ENCODE measurements at regions not wholly inside any gene's neighbourhood (a gene's known extent, or its start where the extent isn't known, plus 50 kb on each side); places are given as distances from the start of the nearest gene placed in this dataset.

DNA sequence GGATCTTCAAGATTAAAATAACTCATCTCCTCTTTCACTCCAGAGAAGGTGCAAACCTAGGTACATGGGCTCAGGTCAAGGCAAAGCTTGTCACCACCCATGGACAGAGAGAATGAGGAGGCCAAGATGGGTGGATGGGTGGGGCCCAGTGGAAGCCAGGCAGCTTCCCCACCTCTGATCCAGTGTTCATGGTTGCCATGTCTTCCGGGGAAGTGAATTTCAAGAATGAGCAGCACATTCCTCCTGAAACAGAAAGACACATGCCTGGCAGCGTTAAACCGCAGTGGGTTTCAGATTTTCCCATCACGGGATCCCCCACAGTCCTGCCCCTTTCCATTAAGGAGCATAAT lies 301.7 kb downstream of the EIPR1 start (continued):
- TF ChIP-seq, protein P1, sequence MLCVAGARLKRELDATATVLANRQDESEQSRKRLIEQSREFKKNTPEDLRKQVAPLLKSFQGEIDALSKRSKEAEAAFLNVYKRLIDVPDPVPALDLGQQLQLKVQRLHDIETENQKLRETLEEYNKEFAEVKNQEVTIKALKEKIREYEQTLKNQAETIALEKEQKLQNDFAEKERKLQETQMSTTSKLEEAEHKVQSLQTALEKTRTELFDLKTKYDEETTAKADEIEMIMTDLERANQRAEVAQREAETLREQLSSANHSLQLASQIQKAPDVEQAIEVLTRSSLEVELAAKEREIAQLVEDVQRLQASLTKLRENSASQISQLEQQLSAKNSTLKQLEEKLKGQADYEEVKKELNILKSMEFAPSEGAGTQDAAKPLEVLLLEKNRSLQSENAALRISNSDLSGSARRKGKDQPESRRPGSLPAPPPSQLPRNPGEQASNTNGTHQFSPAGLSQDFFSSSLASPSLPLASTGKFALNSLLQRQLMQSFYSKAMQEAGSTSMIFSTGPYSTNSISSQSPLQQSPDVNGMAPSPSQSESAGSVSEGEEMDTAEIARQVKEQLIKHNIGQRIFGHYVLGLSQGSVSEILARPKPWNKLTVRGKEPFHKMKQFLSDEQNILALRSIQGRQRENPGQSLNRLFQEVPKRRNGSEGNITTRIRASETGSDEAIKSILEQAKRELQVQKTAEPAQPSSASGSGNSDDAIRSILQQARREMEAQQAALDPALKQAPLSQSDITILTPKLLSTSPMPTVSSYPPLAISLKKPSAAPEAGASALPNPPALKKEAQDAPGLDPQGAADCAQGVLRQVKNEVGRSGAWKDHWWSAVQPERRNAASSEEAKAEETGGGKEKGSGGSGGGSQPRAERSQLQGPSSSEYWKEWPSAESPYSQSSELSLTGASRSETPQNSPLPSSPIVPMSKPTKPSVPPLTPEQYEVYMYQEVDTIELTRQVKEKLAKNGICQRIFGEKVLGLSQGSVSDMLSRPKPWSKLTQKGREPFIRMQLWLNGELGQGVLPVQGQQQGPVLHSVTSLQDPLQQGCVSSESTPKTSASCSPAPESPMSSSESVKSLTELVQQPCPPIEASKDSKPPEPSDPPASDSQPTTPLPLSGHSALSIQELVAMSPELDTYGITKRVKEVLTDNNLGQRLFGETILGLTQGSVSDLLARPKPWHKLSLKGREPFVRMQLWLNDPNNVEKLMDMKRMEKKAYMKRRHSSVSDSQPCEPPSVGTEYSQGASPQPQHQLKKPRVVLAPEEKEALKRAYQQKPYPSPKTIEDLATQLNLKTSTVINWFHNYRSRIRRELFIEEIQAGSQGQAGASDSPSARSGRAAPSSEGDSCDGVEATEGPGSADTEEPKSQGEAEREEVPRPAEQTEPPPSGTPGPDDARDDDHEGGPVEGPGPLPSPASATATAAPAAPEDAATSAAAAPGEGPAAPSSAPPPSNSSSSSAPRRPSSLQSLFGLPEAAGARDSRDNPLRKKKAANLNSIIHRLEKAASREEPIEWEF (CRISPR knock-in tag; IDR thresholded peaks at IDR 0.05), result no peak
- no peak for TF ChIP-seq XRCC5 (IDR thresholded peaks at IDR 0.05; ENCODE audit: low read depth, low read length)

DNA sequence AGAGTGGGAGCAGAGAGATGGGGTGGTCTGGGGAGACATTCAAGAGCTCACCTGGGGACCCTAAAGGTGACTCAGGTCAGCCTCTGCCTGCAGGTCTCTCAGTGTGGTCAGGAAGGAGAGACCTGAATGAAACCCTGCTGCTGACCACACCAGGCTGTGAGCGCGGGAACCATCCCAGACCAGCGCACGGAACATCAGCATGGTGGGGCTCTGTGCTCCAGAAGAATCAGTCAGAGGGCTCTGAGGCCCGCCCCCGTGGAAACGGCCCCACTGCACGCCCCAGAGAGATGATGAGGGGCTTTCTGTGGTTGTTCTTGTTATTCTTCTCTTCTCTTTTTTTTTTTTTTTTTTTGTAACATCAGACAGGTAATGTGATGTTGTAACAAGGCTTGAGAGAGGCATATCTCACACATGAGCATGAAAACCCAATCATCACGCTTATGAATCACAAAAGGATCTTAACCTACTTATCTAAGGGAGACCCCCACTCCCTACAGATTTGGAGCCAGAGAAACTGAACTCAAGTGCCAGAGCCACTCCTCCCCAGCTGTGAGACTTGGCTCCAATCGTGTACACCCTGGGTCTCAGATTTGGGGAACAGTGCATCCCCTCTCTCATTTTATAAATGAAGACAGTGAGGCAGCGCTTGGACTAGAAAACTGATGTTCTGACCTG lies 302.2 kb downstream of the EIPR1 start:
- Histone ChIP-seq H3K4me1 (replicated peaks in 1 of 2; ENCODE audit: control insufficient read depth in 2 of 2, insufficient read depth in 2 of 2, low read length in 2 of 2) (peaks cover 0 to 3% of the 10 kb centered on the region in 2 experiments; a peak in 1 of 5 replicates), H3K27me3 (ENCODE audit: control insufficient read depth in 2 of 2, insufficient read depth in 2 of 2, low read length in 2 of 2) (peaks cover 47 to 86% of the 10 kb centered on the region in 2 experiments), H3K9me3 (replicated peaks; ENCODE audit: control insufficient read depth, insufficient read depth, low read depth, low read length) (no peaks in the 10 kb centered on the region), H3K9ac (ENCODE audit: insufficient read depth in 1 of 2, low read depth in 2 of 2, low read length in 2 of 2) (no peak overlapping the region), H3K9me1 (ENCODE audit: control insufficient read depth, insufficient read depth, low read length) (no peaks in the 10 kb centered on the region), H2AFZ (ENCODE audit: low read depth, low read length) (no peak overlapping the region), H3K36me3 (ENCODE audit: control insufficient read depth, insufficient read depth, low read length) (no peaks in the 10 kb centered on the region), H3K79me2 (ENCODE audit: control insufficient read depth, insufficient read depth, low read length) (no peaks in the 10 kb centered on the region), H4K20me1 (replicated peaks; ENCODE audit: control insufficient read depth, insufficient read depth, low read length) (peaks cover 7% of the 10 kb centered on the region; the same call in 1 of the 2 replicates), H3K27ac (ENCODE audit: extremely low read depth, low read depth, low read length) (no peak overlapping the region), H3K4me2 (ENCODE audit: insufficient read depth, low read length) (no peak overlapping the region), H3K4me3 (no peak overlapping the region)
- intact Hi-C loops (cut with micrococcal nuclease) (loop anchor here (10.0 kb wide), 1 partner anchor 229 kb away; no protein-coding TSS in a partner anchor), in situ Hi-C loops (cut with MboI) (no loop called here)
- ChIA-PET POLR2A (no interaction called here), CTCF (ENCODE audit: low intra/inter-chr PET ratio) (no interaction called here)
- 1% methylated on average over 10 of the region's 11 CpGs for WGBS (ENCODE audit: insufficient coverage, low coverage, missing lambda C conversion rate)
- DNase-seq (ENCODE audit: extremely low read depth in 1 of 4, low spot score in 3 of 4) (no peak), FAIRE-seq (no peak), ATAC-seq (no peak)
- BruUV-seq (replicated peaks), result no TSS peak
- no peak for TF ChIP-seq CBX8 (IDR thresholded peaks at IDR 0.05; ENCODE audit: borderline replicate concordance, extremely low read depth, low read depth, low read length, poor library complexity, severe bottlenecking)
- no peak for TF ChIP-seq WHSC1 (IDR thresholded peaks at IDR 0.05; ENCODE audit: low read length)
- no peak for TF ChIP-seq SRSF9 (IDR thresholded peaks at IDR 0.05; ENCODE audit: borderline replicate concordance, low read depth, low read length)
- no peak for TF ChIP-seq CBX5 (IDR thresholded peaks at IDR 0.05; ENCODE audit: borderline replicate concordance, low read depth)

Measured in K562 (cell line).